C1 segment of cervical spinal cord (tissue), 14 donors: ENCODE measurements at regions not wholly inside any gene's neighbourhood (a gene's known extent, or its start where the extent isn't known, plus 50 kb on each side); places are given as distances from the start of the nearest gene placed in this dataset.

ENCODE experiments used
- DNase-seq, 14 donors: peaks; one replicate each; lab custom pipeline; 2025; lab: John Stamatoyannopoulos, UW

DNA sequence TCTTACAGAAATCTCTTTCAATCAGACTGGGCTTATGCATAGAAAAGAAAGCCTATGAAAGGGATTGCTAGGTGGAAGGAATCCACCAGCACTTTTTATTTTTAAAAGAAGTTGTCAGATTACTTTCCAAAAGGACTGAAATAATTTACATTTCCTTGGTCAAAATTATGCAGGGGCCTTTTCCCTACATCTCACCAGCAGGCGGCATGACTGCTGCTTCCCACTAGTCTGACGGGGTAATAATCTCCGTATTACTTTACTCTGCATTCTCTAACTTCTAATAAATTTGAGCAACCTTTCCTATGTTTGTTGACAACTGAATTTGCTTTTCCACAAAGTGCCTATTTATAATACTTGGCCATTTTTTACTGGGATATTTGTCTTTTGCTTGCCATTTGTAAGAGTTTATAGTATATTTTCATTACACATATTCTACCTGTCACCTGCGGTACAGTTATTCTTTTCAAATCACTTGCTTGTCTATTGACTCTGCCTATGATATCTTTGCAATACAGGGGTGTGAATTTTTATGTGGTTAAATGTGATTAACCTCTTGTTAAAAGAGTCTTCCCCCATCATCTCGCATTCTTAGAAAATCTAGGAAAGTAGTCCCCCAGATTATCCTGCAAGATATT is 51.9 kb upstream of the USP47 start:
- DNase-seq, result no peak

DNA sequence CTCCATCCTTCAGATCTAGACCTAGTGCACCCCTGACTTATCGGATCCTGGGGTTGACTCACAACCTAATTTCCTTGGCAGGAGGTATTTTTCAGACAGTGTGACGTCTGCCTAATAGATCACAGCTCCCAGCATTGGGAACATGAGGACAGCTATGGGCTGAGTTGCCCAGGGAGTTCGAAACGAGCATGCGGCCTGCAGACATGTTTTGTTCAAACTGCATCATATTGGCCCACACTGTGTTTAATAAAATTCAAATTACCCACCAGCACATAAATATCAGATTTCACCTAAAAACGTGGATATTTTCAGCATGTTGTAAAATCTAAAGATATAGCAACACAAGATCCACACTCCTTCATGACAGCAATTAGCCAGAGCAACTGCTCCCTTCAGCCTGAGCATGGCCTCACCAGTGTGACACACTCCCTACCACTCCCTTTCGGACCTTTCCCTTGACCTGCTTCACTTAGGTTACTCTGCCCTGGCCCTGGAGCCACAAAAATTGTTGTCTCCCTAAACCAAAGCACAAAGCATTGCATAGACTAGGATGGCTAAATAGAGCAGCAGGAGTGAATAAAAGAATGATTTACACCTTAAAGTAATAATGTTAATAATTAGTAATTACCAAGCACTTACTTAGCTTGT is 53.6 kb upstream of the USP47 start:
- no peak for DNase-seq

DNA sequence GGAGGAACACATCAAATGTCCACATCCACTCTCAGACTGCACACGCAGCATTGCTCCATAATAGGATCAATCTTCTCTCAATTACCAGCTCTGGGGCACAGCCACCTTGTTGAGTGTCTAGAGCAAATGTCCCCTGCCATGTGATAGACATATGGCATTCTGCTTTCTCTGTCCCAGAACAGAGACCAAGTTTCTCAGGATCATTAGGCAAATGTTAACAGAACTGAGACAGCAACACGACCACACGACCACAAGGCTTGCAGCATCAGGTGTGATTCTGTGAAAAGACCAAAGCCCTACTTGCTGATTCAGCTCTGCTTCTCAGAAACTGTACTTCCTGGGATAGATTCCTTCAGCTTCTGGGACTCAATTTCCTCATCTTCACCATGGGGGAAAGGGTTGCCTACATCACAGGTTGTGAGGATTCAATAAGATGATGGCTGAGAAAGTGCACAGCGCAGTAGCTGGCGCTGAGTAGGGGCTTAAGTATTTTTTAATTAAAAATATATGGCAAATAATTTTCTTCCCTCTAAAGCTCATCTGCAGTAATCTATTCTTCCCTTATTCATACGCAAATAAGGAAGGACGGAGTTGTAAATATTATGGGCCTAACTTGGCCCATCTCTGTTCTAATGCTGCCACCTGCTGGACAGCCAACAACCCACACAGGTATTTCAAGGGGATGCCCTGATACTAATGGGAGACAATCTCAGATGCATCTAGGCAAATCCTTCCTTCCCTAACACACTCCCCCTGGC is 54.3 kb upstream of the USP47 start:
- DNase-seq, result peak in 10 of 14 donors; percentile 33 to 72 (median 58)

DNA sequence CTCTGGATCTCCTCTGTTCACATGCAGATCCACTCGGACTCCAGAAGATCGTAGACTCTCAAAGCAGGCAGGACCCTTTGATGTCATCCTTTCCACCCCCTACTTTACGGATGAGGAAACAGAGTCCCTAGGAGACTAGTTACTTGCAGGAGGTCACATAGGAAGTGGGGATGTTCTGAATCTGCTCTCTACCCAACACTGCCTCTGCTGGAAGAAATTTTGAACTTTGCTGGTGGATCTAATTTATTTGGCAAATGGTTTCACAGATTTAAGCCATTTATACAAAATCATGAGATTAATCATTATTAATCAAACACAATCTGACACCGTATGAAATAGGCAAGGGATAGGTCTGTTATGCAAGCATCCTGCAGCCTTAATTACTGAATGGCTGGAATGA is 55.0 kb upstream of the USP47 start:
- DNase-seq, result no peak

DNA sequence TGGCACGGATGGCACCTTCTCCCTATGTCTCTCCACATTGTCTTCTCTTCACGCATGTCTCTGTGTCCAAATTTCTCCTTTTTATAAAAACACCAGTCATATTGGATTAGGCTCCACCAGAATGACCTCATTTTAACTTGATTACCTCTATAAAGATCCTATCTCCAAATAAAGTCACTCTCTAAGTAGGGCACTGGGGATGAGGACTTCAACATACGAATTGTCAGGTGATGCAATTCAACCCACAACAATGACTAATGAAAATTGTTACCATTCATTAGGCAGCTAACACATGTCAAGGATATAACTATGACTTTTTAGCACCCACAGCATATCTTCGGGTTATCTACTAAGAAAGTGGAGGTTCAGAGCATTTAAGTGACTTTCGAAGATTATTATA is 55.5 kb upstream of the USP47 start:
- DNase-seq, result no peak

DNA sequence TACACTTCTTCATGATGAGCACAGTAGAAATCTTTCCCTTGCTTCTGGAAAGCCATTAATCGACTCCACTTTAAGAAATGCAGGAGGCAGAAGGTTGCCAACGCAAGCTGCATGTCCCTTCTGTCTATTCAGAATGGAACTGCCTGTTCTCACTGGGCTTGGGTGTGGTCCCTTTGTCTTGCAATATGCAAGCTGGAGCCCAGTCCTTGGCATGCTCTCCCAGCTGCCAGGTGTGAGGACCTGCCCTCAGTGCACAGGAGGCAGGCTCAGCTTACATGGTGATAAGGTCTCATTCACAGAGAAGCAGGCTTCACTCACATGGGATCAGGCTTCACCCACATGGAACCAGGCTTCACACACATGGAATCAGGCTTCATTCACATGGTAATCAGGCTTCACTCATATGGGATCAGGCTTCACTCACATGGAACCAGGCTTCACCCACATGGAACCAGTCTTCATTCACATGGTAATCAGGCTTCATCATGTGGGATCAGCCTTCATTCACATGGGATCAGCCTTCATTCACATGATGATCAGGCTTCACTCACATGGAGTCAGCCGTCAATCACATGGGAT is 59.2 kb upstream of the USP47 start:
- no peak for DNase-seq

DNA sequence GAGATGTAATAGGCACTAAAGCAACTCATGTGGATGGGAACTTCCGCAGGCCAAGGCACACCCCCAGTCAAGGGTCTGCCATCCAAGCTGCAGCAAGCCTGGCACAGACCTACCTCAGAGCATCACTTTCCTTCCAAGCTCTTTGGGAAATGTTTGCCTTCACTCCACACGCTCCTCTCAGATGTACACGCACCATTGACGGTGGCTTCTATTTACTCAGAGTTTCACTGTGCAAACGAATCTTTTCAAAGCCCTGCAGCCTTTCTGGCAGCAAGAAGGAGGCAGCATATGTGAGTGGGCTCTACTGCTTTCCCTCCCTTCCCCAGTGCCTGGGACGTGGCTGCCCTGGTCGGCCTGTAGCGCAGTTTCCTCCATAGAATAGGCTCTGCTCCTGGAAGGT is 60.9 kb upstream of the USP47 start:
- no peak for DNase-seq

DNA sequence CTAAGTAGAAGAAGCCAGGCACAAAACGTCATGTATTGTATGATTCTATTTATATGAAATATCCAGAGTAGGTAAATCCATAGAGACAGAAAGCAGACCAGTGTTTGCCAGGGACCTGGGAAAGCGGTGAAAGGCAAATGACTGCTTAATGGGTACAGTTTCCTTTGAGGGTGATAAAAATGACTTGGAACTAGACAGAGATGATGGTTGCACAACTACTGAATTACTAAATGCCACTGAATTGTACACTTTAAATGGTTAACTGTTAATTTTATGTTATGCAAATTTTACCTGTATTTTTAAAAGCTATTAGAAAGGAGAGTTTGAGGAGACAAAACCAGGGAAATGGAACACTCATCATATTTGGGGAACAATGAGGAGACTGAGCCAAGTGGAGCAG is 61.8 kb upstream of the USP47 start:
- no peak for DNase-seq

DNA sequence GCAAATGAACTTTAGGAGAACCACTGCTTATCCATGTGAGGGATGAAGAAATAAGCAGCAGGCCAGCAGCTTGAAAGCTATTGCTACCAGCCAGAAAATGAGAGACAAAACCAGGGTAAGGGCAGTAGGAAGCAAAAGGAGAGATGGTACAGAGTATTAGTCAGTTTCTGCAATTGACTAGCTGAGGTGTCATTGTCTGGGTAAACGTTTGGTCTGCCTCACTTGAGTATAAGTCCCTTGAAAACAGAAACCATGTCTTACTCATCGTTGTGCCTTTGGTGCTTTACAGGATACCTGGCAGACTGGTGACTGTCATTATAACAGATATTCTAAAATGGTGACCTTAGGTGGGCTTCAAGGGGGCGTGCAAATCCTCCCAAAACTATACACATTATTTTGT is 63.9 kb upstream of the USP47 start:
- no peak for DNase-seq

DNA sequence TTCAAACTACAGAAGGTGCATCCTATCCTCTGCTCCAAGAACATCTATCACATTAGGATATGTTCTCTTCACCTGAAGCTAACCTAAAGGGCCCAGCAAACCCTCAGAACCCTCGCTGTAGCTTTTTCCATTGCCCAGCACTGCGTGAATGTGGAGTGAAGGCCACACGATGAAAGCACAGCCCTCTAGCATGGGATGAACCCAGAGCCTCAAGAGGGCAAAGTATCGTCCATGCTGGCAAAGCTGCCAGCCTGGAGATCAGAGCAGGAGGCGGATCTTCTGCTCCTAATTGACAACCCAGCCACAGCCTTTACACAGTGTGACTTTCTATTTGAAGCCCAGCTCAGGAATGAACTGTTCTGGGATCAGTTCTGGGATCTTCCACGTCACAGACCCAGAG is 65.1 kb upstream of the USP47 start:
- DNase-seq, result no peak

DNA sequence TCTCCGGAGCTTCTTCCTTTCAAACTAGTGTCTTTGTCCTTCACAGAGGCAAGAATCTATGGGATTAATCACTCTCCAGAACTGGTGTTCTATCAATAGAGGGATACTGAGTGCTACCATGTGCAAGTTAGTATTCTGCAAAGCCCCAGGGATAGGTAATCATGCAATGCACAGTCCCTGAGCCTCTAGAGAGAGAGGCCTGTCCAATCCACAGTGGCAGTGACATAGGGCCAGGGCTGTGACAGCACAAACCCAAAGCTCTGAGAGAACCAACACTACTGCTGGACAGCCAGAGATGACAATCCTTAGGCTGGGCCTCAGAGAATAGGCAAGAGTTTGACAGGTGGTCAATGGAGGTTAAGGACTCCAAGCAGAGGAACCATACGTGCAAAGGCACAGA is 66.8 kb upstream of the USP47 start:
- no peak for DNase-seq

DNA sequence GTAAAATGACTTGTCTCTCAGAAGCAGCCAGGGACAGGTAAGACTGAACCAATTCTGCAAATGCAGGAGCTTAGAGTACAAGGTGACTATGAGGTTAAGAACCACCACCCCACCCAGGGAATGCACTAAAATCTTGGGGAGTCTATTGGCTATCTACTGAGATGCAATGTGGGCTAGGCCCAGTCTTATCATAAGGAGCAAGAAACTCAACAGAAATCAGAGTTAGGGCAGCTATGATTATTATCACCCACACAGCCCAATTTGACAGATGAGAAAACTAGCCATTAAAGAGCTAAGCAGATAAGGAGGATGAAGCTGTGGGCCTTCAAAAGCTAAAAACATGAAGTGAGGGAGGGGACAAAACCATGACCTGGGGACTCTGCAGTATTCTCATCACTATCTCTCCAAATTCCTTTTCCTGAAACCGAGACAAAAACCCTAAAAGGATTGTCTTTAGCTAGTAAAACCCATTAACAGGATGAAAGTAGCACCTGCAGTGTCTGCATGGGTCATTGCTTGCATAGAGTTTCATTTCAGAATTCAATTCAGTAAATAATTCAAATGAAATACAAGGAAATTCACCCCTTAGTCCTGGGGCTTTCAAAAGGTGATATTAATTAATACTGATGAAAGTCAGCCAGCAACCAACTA is 68.8 kb upstream of the USP47 start:
- DNase-seq, result no peak

DNA sequence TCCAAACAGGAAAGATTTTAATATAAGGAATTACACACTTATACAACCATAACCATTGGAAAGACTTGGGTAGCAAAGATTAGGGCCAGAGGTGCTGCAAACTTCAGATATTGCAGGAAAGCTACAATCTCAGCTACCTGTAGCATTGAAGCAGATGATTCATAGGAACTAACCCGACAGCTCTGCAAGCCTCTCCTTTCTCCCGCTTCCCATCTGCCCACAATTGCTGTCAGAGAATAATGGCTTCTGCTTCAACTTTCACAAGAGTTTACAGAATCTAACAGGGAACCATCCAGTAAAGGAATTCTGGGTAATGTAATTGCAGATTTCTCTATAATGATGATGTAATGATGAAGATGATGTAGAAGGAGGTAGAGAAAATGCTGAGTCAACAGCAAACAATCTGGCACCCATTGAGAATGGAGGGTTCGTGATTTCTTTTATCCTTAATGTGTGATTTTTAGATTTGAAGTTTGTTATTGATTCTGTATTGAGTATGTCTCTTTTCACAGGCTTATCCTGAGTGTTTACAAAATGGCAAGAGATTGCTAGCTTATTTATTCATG is 70.8 kb upstream of the USP47 start:
- DNase-seq, result no peak

DNA sequence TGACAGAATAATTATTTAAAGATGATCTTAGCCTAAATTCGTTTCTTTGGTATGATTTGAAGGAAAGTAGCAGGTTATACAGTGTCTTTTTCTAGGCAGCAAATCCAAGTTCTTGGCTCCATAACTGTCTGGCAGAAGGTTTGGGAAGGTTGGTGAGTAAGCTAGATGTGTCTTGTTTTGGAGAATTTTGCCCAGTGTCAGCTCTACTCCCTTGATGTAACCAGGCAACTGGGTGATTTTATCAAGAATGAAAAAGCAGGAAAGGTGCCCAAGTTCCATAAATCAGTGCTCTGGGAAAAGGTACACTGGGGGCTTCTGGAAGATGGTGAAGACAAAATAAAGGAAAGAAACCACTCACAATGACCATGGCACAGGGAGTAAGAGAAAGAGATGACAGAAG is 71.5 kb upstream of the USP47 start:
- no peak for DNase-seq

DNA sequence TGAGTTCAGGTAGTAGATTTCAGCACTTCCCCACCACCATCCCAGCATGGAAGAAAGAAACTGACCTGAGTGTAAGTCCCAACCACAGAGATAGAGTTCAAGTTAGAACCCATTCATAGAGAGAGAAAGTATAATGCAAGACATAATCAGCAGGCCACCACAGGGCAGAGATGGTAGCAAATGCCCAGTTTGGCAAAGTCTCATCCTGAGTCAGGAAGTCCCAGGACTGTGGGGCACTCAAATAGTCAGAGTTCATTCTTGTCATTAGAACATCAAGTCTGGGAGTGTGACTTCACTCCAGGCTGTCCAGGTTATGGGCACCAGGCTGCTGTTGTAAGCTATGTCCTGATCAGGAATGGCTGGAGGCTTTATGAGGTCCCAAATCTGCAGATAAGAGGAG is 72.0 kb upstream of the USP47 start:
- DNase-seq, result peak in 2 of 14 donors; percentile 3 to 19

DNA sequence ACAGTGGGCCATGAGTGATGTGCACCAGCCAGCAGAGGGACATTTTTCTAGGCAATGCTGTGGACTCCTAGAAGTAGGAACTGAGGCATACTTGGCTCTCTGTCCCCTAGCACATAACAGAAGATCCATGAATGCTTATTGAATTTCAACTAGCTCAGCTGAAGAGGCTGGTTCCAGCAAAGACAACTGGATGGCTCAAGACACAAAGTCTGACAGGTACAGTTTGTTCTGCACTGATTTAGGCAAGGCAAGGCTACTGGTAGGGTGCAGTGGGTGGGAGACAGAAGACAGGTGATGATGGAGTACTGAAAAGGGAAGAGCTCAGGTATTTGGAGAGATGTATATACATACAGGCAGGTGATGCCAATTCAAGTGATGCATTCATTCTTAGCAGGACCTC is 72.4 kb upstream of the USP47 start:
- peak in 1 of 14 donors; percentile 7 for DNase-seq

DNA sequence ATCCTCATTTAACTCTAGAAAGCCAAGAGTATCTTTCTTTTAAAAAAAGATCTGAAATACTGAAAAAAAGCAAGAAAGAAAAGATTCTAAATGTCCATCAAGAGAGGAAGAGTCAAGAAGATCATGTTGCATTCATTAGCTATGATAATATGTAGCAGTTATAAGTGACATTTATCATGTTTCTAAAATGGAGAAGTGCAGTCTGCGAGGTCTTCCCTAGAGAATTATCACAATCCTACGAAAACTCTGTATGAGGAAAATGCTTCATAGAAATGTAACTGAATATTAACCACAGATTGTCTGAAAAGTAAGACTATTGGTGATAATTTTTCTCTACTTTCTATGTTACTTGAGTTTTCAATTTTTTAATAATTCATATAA is 77.4 kb upstream of the USP47 start:
- DNase-seq, result no peak

DNA sequence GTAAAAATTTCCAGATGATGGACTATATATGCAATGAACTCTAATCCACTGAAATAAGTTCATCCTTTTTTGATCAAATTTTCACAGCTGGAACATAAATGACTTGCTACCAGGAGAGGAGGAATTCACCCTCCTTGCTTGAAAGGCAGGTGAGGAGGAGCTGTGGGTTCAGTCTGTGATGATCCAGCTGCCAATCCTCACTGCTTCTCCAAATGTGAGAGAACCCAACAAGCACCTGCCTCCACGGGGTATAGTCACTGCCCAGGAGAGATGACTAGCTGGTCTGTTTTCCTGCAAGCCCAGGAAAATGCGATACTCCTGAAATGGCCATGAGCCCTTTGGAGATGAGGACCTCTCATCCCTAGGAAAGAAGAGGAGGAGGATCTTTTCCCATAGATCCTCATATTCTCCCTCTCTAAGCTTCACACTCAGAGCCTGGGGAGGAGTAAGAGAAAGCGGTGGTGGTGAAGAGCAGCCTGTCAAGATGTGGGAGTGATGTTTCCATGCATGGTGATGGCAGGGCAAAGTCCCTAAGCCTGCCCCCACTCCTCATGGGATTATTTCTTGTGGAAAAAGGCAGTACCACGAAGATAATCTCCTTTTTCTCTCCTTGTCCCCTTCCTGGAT is 77.9 kb upstream of the USP47 start:
- no peak for DNase-seq

DNA sequence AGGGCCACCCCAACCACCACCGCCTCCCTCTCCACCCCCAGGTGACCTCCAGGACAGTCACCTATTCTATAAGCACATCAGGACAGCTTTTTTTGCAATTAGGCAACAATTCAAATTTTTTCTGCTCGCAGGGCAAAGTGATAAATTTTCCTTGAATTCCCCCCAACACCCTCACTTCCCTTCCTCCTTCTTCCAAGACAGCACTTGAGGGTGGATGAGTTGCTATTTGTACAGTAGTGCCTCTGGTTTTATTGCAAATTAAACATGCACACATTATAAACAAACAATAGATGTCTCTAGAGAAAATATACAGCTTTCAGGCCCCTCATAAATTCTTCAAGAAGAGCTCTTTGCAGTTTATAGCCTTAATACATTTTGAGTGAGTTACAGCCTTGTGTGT is 80.9 kb upstream of the USP47 start:
- no peak for DNase-seq

DNA sequence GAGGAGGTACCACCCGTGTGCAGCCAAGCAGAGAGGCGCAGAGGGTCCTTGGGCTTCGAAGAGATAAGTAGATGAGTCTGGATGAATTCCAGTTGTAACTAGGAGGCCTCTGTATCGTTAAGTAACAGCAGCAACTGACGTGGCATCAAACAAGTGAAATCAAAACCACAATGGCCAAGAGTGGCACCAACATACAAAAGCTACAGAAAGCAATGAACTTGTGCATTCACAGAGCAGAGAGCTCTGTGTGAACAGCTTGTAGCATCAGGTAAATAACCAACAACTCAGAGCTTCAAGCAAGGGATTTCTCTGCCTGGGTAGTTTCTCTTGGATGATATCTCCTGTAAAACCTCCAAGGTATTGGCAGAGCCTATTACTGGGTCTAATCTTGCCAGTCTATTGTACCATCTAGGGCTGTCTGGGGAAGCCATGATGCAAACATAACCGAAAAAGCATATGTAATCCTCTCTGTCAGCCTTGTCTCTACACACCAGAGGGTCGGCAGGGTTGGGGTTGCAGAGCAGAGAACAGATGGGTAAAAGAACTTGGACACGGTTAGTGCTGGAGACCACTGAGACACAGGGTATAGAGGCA is 83.1 kb upstream of the USP47 start:
- DNase-seq, result no peak

DNA sequence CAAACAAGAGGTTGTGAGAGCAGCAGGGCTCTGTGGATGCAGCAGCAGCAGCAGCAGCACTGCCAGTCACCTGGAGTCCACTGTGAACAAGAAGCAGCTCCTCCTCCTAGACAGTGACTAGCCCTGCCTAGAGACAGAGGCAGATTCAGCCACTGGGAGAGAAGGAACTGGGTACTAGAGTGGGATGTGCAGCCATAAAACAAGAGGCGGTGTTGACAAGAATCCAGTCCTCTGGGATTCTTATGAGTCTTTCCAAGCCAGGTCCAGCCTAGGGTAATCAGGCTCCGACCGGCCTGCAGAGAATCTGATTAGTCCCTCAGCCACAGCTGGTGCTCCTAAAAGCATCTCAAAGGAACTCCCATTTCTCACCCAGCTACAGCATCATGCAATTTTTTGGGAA is 83.9 kb upstream of the USP47 start:
- DNase-seq, result no peak
